Breast epithelium (tissue), 4 donors: ENCODE measurements at regions not wholly inside any gene's neighbourhood (a gene's known extent, or its start where the extent isn't known, plus 50 kb on each side); places are given as distances from the start of the nearest gene placed in this dataset.

ENCODE experiments used
- DNase-seq, 2 donors: peaks; one replicate each; pipeline ENCODE4 v3.0.0-alpha.2; 2019; ENCODE audit warnings: low spot score in 2 of 2
- H3K27ac ChIP-seq, 2 donors: fragments of 200-600 bp; sonication (generic) in 1 of 2; one replicate each; pipeline ENCODE4 v1.5.1; 2016 to 2019; ENCODE audit warnings: mild to moderate bottlenecking in 1 of 2
- H3K27me3 ChIP-seq, 2 donors: fragments of 200-600 bp; sonication (generic) in 1 of 2; one replicate each; pipeline versions ENCODE4 v1.5.1 to v1.6.0; 2017 to 2019; ENCODE audit warnings: control low read depth in 1 of 2, mild to moderate bottlenecking in 1 of 2
- H3K36me3 ChIP-seq: fragments of 200-600 bp; one replicate; pipeline ENCODE4 v1.5.1; 2019
- H3K4me1 ChIP-seq, 2 donors: fragments of 200-600 bp; sonication (generic); one replicate each; pipeline ENCODE4 v1.5.1; 2016 to 2019; ENCODE audit warnings: control low read depth in 1 of 2
- H3K4me3 ChIP-seq, 3 donors: fragments of 200-600 bp; sonication (generic); 1 replicate in 2 of 3; 2 replicates in 1 of 3; pipeline ENCODE4 v1.5.1; 2016 to 2019; ENCODE audit warnings: mild to moderate bottlenecking in 3 of 3, moderate library complexity in 2 of 3
- H3K9me3 ChIP-seq, 2 donors: fragments of 200-600 bp; sonication (generic) in 1 of 2; one replicate each; pipeline ENCODE4 v1.5.1; 2016 to 2019; ENCODE audit warnings: control low read depth in 1 of 2
- POLR2A ChIP-seq: fragments of 450-650 bp; IDR thresholded peaks from one replicate; pipeline ENCODE4 v1.6.1; 2016; ENCODE audit warnings: antibody characterized with exemption, mild to moderate bottlenecking, moderate library complexity
- POLR2AphosphoS5 ChIP-seq, 3 donors: sonication (generic); formaldehyde crosslinking; IDR thresholded peaks; one replicate each; pipeline ENCODE4 v1.6.1; 2017; ENCODE audit warnings: antibody characterized with exemption in 3 of 3
- intact Hi-C: fragments of 100-400 bp; cut with DNase I; formaldehyde crosslinking; loops from one replicate; pipeline ENCODE4 v1.15.1; 2023; ENCODE audit warnings: low total_unique reads
- TF ChIP-seq, protein P1 (sequence below), 3 donors: fragments of 450-650 bp; IDR thresholded peaks; one replicate each; pipeline ENCODE4 v1.5.1; 2016 to 2017; ENCODE audit warnings: antibody characterized with exemption in 3 of 3, mild to moderate bottlenecking in 3 of 3, moderate library complexity in 3 of 3

DNA sequence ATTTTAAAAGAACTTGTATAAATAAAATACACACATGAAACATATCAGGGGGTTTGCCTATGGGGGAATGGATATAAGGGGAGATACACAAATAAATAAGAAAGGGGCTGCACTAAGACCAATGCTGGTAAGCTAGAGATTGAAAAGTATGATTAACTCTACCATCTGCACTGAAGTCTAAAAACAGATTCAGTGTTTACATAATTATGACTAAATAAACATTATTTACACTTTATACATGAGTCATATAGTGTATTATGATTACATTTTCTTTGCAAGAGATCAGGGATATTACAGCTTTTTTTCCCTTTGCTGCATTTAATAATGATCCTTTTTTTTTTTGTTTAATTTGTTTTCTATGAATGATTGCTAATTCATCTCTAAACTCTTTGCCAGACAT, 367.9 kb downstream of the TMEM38B start:
- Histone ChIP-seq H3K4me1 (no peaks in the 10 kb centered on the region), H3K4me3 (no peak overlapping the region), H3K9me3 (no peaks in the 10 kb centered on the region), H3K36me3 (no peaks in the 10 kb centered on the region), H3K27ac (no peak overlapping the region), H3K27me3 (no peaks in the 10 kb centered on the region)
- no peak for DNase-seq
- intact Hi-C loops: no loop called here
- TF ChIP-seq POLR2A (no peak), POLR2AphosphoS5 (IDR thresholded peaks at IDR 0.05) (no peak)
- TF ChIP-seq, protein P1, sequence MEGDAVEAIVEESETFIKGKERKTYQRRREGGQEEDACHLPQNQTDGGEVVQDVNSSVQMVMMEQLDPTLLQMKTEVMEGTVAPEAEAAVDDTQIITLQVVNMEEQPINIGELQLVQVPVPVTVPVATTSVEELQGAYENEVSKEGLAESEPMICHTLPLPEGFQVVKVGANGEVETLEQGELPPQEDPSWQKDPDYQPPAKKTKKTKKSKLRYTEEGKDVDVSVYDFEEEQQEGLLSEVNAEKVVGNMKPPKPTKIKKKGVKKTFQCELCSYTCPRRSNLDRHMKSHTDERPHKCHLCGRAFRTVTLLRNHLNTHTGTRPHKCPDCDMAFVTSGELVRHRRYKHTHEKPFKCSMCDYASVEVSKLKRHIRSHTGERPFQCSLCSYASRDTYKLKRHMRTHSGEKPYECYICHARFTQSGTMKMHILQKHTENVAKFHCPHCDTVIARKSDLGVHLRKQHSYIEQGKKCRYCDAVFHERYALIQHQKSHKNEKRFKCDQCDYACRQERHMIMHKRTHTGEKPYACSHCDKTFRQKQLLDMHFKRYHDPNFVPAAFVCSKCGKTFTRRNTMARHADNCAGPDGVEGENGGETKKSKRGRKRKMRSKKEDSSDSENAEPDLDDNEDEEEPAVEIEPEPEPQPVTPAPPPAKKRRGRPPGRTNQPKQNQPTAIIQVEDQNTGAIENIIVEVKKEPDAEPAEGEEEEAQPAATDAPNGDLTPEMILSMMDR (IDR thresholded peaks at IDR 0.05): no peak

DNA sequence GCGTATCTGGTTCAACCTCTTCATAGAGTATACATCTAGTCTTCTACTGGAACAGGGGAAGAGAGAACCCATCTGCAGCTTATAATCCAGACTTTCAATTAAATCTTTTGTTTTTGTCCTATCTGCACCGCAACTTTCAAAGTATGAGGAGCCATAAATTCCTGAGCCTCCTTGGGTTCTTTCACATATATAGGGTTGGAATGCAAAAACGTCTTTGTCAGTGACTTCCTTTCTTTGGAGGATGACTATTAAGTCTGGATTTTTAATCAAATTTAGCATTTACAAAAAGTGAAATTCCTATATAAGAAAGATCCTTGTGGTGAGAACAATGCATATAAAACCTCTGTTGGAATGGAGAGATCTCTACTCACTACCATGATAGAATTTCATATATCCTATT, 370.8 kb downstream of the TMEM38B start:
- no peaks in the 10 kb centered on the region for H3K9me3 ChIP-seq
- DNase-seq: no peak
- no peak overlapping the region for H3K27ac ChIP-seq
- no peak overlapping the region for H3K4me3 ChIP-seq
- H3K36me3 ChIP-seq: no peaks in the 10 kb centered on the region
- intact Hi-C loops: no loop called here
- no peak for TF ChIP-seq POLR2AphosphoS5 (IDR thresholded peaks at IDR 0.05)
- TF ChIP-seq POLR2A: no peak
- TF ChIP-seq, protein P1 (IDR thresholded peaks at IDR 0.05): no peak
- no peaks in the 10 kb centered on the region for H3K4me1 ChIP-seq
- H3K27me3 ChIP-seq: no peaks in the 10 kb centered on the region

DNA sequence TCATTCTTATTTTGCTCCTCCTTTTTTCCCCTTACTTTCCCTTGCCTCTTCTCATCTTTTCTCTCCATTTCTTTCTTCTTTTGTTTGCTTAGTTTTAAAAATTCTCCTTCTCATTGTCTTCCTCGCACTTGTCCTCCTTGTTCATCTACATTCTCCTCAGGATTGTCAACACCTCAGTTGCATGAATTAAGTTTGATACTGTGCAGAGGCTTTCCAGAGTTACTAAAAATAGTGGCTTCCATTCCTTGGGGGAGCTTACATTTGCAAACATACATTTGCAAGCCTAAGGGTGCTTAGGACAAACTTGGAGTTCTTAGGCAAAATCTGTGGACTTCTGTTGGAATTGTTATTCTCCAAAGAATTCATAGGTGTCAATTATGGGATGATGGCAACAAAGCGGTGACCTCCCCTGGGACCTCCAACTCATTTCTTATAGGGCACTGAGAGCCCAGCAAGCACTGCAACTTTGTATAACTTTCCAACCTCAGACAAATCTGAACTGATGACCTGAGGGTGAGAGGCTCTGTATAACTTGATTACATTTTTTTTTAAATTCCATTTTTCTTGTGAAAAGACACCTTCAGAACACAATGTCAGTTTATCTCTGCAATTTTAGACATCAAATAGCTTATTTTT, 371.4 kb downstream of the TMEM38B start:
- no peak for TF ChIP-seq POLR2A
- TF ChIP-seq, protein P1 (IDR thresholded peaks at IDR 0.05): no peak
- no peak for TF ChIP-seq POLR2AphosphoS5 (IDR thresholded peaks at IDR 0.05)
- Histone ChIP-seq H3K36me3 (no peaks in the 10 kb centered on the region), H3K4me3 (no peak overlapping the region), H3K27me3 (no peaks in the 10 kb centered on the region), H3K27ac (no peak overlapping the region), H3K9me3 (no peaks in the 10 kb centered on the region), H3K4me1 (no peaks in the 10 kb centered on the region)
- intact Hi-C loops: no loop called here
- no peak for DNase-seq

DNA sequence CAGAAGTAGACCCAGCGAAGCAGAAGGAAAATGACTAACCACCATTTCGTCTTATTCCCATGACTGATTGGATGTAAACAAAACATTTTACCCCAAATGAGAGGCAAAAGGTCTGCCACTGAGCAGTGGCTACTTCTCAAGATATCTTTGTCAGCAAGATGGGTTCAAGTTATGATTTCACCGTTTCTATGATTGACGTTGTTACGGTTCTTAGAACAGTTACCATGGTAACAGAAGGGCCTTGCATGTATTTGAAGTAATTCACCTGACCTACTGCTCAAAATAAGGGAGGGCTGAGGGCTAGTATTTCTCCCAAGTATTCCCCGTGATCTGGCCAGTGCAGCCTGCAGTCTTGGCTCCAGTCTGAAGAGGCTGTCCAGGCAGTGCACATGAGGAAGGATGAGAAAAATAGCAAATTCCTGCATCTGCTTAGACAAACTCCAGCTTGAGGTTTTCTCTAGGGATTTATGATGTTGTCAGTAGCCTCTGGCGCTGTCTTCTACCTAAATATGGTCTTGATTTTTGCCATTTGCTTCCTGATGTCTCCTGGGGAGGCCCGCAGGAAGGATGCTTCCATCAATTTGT, 372.7 kb downstream of the TMEM38B start:
- H3K27ac ChIP-seq: no peak overlapping the region
- H3K4me1 ChIP-seq: no peaks in the 10 kb centered on the region
- no peak for DNase-seq
- H3K27me3 ChIP-seq: no peaks in the 10 kb centered on the region
- intact Hi-C loops: no loop called here
- H3K36me3 ChIP-seq: no peaks in the 10 kb centered on the region
- TF ChIP-seq POLR2AphosphoS5 (IDR thresholded peaks at IDR 0.05) (no peak), POLR2A (no peak)
- TF ChIP-seq, protein P1 (IDR thresholded peaks at IDR 0.05): no peak
- no peaks in the 10 kb centered on the region for H3K9me3 ChIP-seq
- H3K4me3 ChIP-seq: no peak overlapping the region

DNA sequence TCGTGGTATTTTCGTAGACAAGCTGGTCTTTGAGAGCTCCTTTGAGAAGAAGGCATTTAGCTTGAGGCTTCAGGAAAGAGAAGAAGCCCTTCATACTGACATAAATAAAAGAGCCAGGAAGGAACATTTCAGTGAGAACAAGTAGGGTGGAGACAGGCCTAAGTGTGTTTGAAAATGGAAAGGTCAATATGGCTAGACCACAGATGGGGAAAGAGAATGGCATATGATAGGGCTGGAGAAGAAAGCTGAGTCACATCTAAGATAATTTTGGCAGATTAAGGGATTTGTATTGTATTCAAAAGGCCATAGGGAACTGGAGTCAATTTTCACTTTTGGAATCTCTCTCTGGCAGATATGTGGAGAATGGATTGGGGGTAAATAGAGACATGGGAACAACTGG, 374.9 kb downstream of the TMEM38B start:
- H3K27me3 ChIP-seq: no peaks in the 10 kb centered on the region
- no peak for TF ChIP-seq POLR2AphosphoS5 (IDR thresholded peaks at IDR 0.05)
- no peak for DNase-seq
- intact Hi-C loops: no loop called here
- H3K36me3 ChIP-seq: no peaks in the 10 kb centered on the region
- H3K27ac ChIP-seq: no peak overlapping the region
- H3K9me3 ChIP-seq: no peaks in the 10 kb centered on the region
- H3K4me3 ChIP-seq: no peak overlapping the region
- no peaks in the 10 kb centered on the region for H3K4me1 ChIP-seq
